Upper lobe of left lung (tissue), 6 donors: ENCODE measurements at regions not wholly inside any gene's neighbourhood (a gene's known extent, or its start where the extent isn't known, plus 50 kb on each side); places are given as distances from the start of the nearest gene placed in this dataset.
A peak's percentile ranks its signal among the peaks of the same experiment; 100 is the strongest.
"Not testable (repeated sequence)": the region's sequence is repeated elsewhere in the genome, so short reads cannot be mapped to it uniquely, and the experiment has no call there.

Experiments
- ATAC-seq, 2 donors: fragments of 200-7000 bp; cut with Tn5 transposase; one replicate each; pipeline ENCODE4 v1.9.1; 2022; ENCODE audit warnings: mild to moderate bottlenecking in 2 of 2, moderate library complexity in 2 of 2; ENCODE audit not compliant: low FRiP score in 2 of 2
- DNase-seq, 2 donors: peaks; one replicate each; pipeline ENCODE4 v3.0.0-alpha.2; 2019 to 2020
- H3K27ac ChIP-seq, 4 donors: fragments of 200-600 bp; sonication (generic); one replicate each; pipeline ENCODE4 v1.5.1; 2016 to 2019
- H3K27me3 ChIP-seq, 4 donors: fragments of 200-600 bp; sonication (generic); one replicate each; pipeline ENCODE4 v1.5.1; 2017 to 2019
- H3K36me3 ChIP-seq, 4 donors: fragments of 200-600 bp; sonication (generic); one replicate each; pipeline ENCODE4 v1.5.1; 2016 to 2019
- H3K4me1 ChIP-seq, 4 donors: fragments of 200-600 bp; sonication (generic); one replicate each; pipeline ENCODE4 v1.5.1; 2018 to 2019
- H3K4me3 ChIP-seq, 4 donors: fragments of 200-600 bp; sonication (generic); one replicate each; pipeline ENCODE4 v1.5.1; 2017 to 2019; ENCODE audit warnings: mild to moderate bottlenecking in 2 of 4, moderate library complexity in 1 of 4
- H3K9me3 ChIP-seq, 4 donors: fragments of 200-600 bp; sonication (generic); one replicate each; pipeline ENCODE4 v1.5.1; 2018 to 2019
- EP300 ChIP-seq, 4 donors: sonication (generic); formaldehyde crosslinking; IDR thresholded peaks; one replicate each; pipeline ENCODE4 v1.5.1; 2017; ENCODE audit warnings: antibody characterized with exemption in 4 of 4, control low read depth in 2 of 4
- POLR2A ChIP-seq, 4 donors: fragments of 450-650 bp; IDR thresholded peaks; one replicate each; pipeline ENCODE4 v1.5.1; 2016 to 2017; ENCODE audit warnings: antibody characterized with exemption in 4 of 4, mild to moderate bottlenecking in 2 of 4
- POLR2AphosphoS5 ChIP-seq, 2 donors: sonication (generic); formaldehyde crosslinking; IDR thresholded peaks; one replicate each; pipeline ENCODE4 v1.5.1; 2017; ENCODE audit warnings: antibody characterized with exemption in 2 of 2
- WGBS, 2 donors: methylation state at CpG; one replicate each; pipeline ENCODE4 v1.1.5; 2017 to 2018; 5-methylcytosine and 5-hydroxymethylcytosine counted together
- TF ChIP-seq, protein P1 (sequence below), 6 experiments: fragments of 450-650 bp in 4 of 6; fragments of 200-600 bp in 2 of 6; sonication (generic) in 2 of 6; IDR thresholded peaks; one replicate each; pipeline ENCODE4 v1.5.1; 2016 to 2019; ENCODE audit warnings: antibody characterized with exemption in 6 of 6
- donor health status: DM: no; HTN: no; CAD: no; lungs with moderate emphysema.
- donor health status: DM: no; HTN: yes; CAD: no; lungs with severe emphysema.

DNA sequence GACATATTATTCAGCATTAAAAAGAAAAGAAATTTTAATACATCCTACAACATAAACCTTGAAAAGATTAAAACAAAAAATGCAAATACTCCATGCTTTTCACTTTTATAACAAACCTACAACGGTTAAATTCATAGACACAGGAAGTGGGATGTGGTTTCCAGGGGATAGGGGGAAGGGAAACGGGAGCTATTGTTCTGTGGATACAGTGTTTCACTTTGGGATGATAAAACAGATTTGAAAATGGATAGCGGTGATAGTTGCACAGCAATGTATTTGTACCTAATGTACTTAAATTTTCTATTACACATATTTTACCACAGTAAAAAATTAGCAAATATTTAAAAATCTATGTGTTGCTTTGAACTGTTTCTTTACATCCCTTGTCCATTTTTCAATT is 368.0 kb downstream of the CDY2B start:
- not testable (repeated sequence) for H3K9me3 ChIP-seq, H3K27me3 ChIP-seq, H3K4me3 ChIP-seq, H3K36me3 ChIP-seq, DNase-seq, ATAC-seq, H3K27ac ChIP-seq, H3K4me1 ChIP-seq
- no CpG with 5 or more reads among the region's 3 CpGs for WGBS, 2 donors

DNA sequence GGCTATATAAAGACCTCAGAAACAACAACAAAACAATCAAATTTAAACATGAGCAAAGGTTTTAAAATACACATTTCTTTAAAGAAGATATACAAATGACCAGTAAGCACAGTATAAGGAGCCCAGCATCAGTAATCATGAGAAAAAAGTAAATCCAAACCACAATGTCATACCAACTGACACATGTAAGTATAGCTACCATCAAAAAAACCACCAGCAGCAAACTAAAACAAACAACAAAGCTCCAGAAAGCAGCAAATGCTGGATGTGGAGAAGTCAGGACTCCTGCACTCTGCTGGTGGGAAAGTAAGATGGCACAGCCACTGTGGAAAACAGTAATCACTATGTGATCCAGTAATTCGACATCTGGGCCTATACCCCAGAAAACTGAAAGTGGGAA is 368.5 kb downstream of the CDY2B start:
- WGBS, 2 donors: no CpG with 5 or more reads among the region's 1 CpG
- not testable (repeated sequence) for H3K27me3 ChIP-seq, H3K36me3 ChIP-seq, H3K4me3 ChIP-seq, ATAC-seq, H3K4me1 ChIP-seq, H3K27ac ChIP-seq, H3K9me3 ChIP-seq, DNase-seq

DNA sequence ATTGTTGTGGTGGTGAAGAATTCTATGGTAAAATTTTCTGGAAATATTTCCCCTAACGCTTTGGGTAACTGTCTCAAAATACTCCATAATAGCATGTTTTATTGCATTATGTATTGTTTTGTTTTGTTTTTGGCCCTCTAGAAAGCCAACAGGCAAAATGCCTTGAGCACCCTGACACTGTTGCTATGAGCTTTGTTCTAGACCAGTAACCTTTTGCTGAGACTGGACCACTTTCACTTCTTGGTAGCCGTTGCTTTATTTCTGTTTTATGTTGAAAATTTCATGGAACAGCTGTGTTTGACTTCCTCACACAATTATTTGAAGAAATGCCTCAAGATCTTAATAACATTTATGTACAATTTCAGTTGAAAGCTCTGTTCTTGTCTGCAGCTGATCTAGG is 374.2 kb downstream of the CDY2B start:
- H3K4me3 ChIP-seq, ATAC-seq, H3K9me3 ChIP-seq, H3K4me1 ChIP-seq, H3K27me3 ChIP-seq, H3K27ac ChIP-seq, H3K36me3 ChIP-seq, DNase-seq: not testable (repeated sequence)
- WGBS, 2 donors: no CpG with 5 or more reads among the region's 2 CpGs

DNA sequence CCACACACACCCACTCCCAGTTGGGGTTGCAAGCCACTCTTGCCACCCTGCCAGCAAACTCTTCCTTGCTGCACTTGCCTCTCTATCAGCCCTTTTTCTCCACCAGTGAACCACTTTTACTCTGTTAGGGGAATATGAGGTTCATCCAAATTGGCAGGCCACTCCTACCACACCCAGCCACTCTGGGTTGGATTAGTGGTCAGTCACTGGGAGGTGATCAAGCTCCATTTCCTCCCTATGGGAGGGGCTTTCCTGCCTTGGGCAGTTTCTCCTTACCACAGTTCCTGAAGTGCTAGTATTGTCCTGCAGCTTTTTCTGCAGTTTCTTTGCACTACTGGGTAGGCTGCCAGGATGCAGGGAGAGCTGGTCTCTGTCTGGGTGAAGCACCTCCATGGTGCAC is 395.3 kb downstream of the CDY2B start:
- ATAC-seq, H3K27ac ChIP-seq, DNase-seq, H3K36me3 ChIP-seq, H3K4me1 ChIP-seq, H3K9me3 ChIP-seq, H3K4me3 ChIP-seq, H3K27me3 ChIP-seq: not testable (repeated sequence)

DNA sequence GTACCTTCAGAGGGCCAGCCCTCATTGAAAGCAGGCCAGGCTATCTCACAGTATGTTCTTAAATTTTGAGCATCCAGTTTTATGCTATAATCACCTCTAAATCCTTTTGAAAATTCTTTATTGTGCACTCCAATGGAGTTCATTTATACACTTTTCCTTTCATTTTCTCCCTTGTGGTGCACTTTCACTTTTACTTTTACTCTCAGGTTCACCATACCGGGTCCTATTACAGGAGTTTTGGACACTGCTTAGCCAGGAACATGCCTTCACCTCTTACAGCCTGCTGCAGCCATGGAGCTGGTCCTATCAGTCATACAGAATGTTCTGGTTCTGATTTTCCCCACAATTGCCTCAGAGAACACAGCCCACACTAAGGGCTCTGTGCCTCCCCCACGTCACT is 395.9 kb downstream of the CDY2B start:
- not testable (repeated sequence) for H3K27me3 ChIP-seq

DNA sequence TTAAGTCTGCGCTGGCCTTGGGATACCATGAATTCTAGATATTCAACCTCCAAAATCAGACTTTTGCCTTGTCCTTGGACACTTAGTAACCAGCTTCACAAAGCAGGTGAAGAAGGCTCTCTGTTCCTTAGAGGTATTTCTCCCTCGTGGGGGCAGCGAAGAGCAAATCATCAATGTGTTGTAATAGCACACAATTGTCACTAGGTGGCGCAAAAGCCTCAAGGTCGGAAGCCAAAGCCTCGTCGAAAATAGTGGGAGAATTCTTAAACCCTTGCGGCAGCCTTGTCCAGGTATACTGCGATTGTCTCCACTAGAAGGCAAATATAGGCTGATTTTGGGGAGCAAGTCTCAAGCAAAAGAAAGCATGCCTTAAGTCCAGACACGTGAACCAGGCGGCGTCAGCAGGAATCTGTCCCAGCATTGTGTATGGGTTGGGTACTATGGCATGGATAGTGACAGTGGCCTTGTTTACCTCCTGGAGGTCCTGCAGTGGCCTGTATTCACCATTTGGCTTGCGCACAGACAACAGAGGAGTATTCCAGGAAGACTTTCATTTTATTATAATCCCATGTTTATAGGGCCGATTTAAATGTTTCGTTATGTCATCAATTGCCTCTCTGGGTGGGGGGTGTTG is 398.5 kb downstream of the CDY2B start:
- not testable (repeated sequence) for H3K4me1 ChIP-seq, H3K36me3 ChIP-seq, H3K27ac ChIP-seq, H3K27me3 ChIP-seq, H3K9me3 ChIP-seq, DNase-seq, H3K4me3 ChIP-seq, ATAC-seq
- no CpG with 5 or more reads among the region's 15 CpGs for WGBS, 2 donors

More for the DNA sequence above, 395.9 kb downstream of the CDY2B start:
- not testable (repeated sequence) for H3K9me3 ChIP-seq, DNase-seq, H3K36me3 ChIP-seq, H3K27ac ChIP-seq, ATAC-seq, H3K4me1 ChIP-seq, H3K4me3 ChIP-seq
- WGBS, 2 donors: no CpG with 5 or more reads among the region's 2 CpGs

DNA sequence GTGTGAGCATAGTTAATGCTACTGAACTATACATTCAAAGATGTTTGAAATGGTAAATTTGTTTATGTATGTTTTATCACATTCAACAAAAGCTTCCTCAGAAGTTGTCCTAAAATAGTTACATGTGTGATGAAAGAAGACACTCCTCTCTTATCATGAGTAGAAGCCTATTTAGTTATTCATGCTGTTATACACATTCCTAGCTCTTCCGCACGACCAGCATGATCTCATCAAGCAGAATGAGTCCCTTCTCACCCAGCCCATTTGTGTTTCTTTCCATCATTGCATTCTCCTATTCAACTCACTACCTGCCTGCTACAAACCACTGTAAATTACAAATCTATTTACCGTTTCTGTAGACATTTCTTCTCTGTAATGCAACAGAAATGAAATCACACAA is 408.0 kb downstream of the CDY2B start:
- not testable (repeated sequence) for H3K4me3 ChIP-seq, ATAC-seq, H3K27ac ChIP-seq, H3K36me3 ChIP-seq, H3K9me3 ChIP-seq, DNase-seq, H3K27me3 ChIP-seq, H3K4me1 ChIP-seq
- no CpG with 5 or more reads among the region's 3 CpGs for WGBS, 2 donors

DNA sequence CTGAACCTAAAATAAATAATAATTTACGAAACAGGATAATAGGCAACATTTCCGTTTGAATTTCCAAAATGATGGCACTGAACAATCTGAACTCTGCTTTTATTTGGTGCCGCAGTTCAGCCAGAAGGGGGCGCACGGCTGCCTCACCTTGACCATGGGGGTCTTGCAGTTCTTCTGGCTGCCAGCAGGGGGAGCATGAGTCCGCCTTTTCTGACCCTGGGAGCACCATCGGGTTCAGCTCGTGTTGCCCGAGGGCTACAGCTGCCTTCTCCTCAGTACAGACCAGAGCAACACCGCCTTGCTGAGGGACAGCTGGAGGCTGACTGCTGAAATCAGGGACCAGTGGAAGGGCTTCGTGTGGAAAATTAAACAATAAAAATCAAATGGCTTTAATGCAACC is 420.3 kb downstream of the CDY2B start:
- H3K27ac ChIP-seq, H3K9me3 ChIP-seq, H3K4me3 ChIP-seq, H3K36me3 ChIP-seq, H3K27me3 ChIP-seq, DNase-seq, H3K4me1 ChIP-seq: not testable (repeated sequence)
- WGBS, 2 donors: no CpG with 5 or more reads among the region's 11 CpGs
- ATAC-seq: peak in 1 of 2 donors; percentile 32

DNA sequence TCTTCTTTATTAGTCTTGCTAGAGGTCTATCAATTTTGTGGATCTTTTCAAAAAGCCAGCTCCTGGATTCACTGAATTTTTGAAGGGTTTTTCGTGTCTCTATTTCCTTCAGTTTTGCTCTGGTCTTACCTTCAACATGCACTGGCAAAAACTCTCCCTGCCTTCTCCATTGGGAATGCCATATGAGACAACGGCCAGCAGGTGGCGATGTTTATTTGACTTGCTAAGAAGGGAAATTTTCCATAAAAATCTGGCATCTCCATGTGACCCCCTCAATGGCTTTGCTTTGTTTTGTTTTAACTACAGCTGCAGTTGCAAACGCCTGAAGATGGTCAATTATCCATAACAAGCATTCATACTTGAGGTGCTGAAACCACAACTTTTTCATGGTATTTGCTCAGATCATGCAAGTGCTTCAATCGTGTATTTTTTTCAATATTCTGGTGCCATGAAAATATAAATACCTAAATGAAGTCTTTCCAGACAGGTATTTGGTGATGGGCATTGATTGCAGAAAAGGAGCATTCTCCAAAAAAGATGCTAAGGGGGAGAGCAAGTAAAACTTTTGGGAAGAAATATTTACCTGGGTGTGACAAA is 449.4 kb downstream of the CDY2B start:
- ATAC-seq: no peak
- H3K27ac ChIP-seq: no peak overlapping the region
- WGBS, 2 donors: 31% methylated on average over 5 of the region's 5 CpGs; no CpG with 5 or more reads in 1 of the 2 donors
- no peak for DNase-seq
- no peak for TF ChIP-seq POLR2A (IDR thresholded peaks at IDR 0.05)
- TF ChIP-seq POLR2AphosphoS5 (IDR thresholded peaks at IDR 0.05): no peak
- no peak for TF ChIP-seq EP300 (IDR thresholded peaks at IDR 0.05)
- TF ChIP-seq, protein P1, sequence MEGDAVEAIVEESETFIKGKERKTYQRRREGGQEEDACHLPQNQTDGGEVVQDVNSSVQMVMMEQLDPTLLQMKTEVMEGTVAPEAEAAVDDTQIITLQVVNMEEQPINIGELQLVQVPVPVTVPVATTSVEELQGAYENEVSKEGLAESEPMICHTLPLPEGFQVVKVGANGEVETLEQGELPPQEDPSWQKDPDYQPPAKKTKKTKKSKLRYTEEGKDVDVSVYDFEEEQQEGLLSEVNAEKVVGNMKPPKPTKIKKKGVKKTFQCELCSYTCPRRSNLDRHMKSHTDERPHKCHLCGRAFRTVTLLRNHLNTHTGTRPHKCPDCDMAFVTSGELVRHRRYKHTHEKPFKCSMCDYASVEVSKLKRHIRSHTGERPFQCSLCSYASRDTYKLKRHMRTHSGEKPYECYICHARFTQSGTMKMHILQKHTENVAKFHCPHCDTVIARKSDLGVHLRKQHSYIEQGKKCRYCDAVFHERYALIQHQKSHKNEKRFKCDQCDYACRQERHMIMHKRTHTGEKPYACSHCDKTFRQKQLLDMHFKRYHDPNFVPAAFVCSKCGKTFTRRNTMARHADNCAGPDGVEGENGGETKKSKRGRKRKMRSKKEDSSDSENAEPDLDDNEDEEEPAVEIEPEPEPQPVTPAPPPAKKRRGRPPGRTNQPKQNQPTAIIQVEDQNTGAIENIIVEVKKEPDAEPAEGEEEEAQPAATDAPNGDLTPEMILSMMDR (IDR thresholded peaks at IDR 0.05): peak in 1 of 6 experiments; percentile 19
- H3K4me3 ChIP-seq: no peak overlapping the region
- no peaks in the 10 kb centered on the region for H3K4me1 ChIP-seq
- H3K9me3 ChIP-seq: no peaks in the 10 kb centered on the region
- H3K27me3 ChIP-seq: no peaks in the 10 kb centered on the region
- H3K36me3 ChIP-seq: no peaks in the 10 kb centered on the region
